ENCODE measurements at regions not wholly inside any gene's neighbourhood (a gene's known extent, or its start where the extent isn't known, plus 50 kb on each side); places are given as distances from the start of the nearest gene placed in this dataset.

GRCh38 chr13:40439928-40440327 is 226.5 kb downstream of the FOXO1 start:
- H3K4me1 ChIP-seq (ENCODE audit: insufficient read depth, low read length): peaks cover 32% of the 10 kb centered on the region
- no peaks in the 10 kb centered on the region for H3K36me3 ChIP-seq (ENCODE audit: insufficient read depth, low read length)
- Mint-ChIP-seq H3K36me3 (peaks cover 0 to 2% (median 0%) of the 10 kb centered on the region in 3 donors), H3K4me3 (no peak overlapping the region), H3K4me1 (peaks cover 21 to 32% (median 31%) of the 10 kb centered on the region in 3 donors), H3K27ac (no peak overlapping the region), H3K9me3 (no peaks in the 10 kb centered on the region), H3K27me3 (no peaks in the 10 kb centered on the region)
- CTCF ChIA-PET: interaction anchor here (1.3 kb wide), 1 partner anchor 370 kb away, joined by 4 read pairs; no protein-coding TSS in a partner anchor
- no peaks in the 10 kb centered on the region for H3K9me3 ChIP-seq (ENCODE audit: low read length)
- H3K4me3 ChIP-seq (ENCODE audit: low read length): no peak overlapping the region
- POLR2A ChIA-PET: no interaction called here
- DNase-seq: no peak
- no peak overlapping the region for H3K27ac ChIP-seq (ENCODE audit: low read depth, low read length)
- no peaks in the 10 kb centered on the region for H3K27me3 ChIP-seq (ENCODE audit: insufficient read depth, low read length, poor library complexity, severe bottlenecking)

- Histone ChIP-seq H3K4me1 (ENCODE audit: insufficient read depth, low read length) (peaks cover 25% of the 10 kb centered on the region), H3K27ac (ENCODE audit: low read depth, low read length) (no peak overlapping the region), H3K36me3 (ENCODE audit: insufficient read depth, low read length) (no peaks in the 10 kb centered on the region), H3K9me3 (ENCODE audit: low read length) (no peaks in the 10 kb centered on the region), H3K4me3 (ENCODE audit: low read length) (no peak overlapping the region), H3K27me3 (ENCODE audit: insufficient read depth, low read length, poor library complexity, severe bottlenecking) (no peaks in the 10 kb centered on the region)
- POLR2A ChIA-PET: no interaction called here
- H3K27ac Mint-ChIP-seq: peak overlapping the region in 1 of 8 donors; percentile 23
- no peak overlapping the region for H3K4me3 Mint-ChIP-seq
- H3K27me3 Mint-ChIP-seq: peaks cover 0 to 2% of the 10 kb centered on the region in 2 donors
- no peaks in the 10 kb centered on the region for H3K9me3 Mint-ChIP-seq
- CTCF ChIA-PET: no interaction called here
- no peak for DNase-seq
- H3K36me3 Mint-ChIP-seq: no peaks in the 10 kb centered on the region
- H3K4me1 Mint-ChIP-seq: peaks cover 23 to 34% (median 33%) of the 10 kb centered on the region in 3 donors
Observed at GRCh38 chr13:40440990-40441820, 225.2 kb downstream of the FOXO1 start.

DNA sequence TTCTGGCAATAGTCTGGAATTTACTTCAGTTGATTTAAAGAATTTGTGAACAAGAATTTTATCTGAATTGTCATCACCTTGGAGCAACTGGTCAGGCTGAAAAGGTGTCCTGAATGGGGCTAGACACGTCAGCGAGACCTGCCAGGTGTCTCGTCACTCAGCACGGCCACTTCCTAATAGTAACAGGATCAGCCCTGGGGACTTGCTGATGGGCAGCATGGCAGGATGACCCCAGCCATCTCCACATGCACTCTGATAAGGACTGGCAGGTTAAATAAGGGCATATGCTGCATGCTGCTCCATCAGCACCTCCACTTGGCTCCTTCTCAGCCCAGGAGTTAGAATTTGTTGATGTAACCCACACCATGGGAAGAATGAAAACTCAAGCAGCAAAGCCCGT is 224.2 kb downstream of the FOXO1 start:
- H3K27ac Mint-ChIP-seq: no peak overlapping the region
- no peaks in the 10 kb centered on the region for H3K9me3 ChIP-seq (ENCODE audit: low read length)
- no peaks in the 10 kb centered on the region for H3K36me3 ChIP-seq (ENCODE audit: insufficient read depth, low read length)
- no peak for DNase-seq
- H3K27ac ChIP-seq (ENCODE audit: low read depth, low read length): no peak overlapping the region
- H3K27me3 Mint-ChIP-seq: peaks cover 0 to 2% of the 10 kb centered on the region in 2 donors
- peaks cover 25% of the 10 kb centered on the region for H3K4me1 ChIP-seq (ENCODE audit: insufficient read depth, low read length)
- H3K9me3 Mint-ChIP-seq: no peaks in the 10 kb centered on the region
- no peak overlapping the region for H3K4me3 ChIP-seq (ENCODE audit: low read length)
- peaks cover 0 to 4% (median 0%) of the 10 kb centered on the region in 3 donors for H3K36me3 Mint-ChIP-seq
- no peaks in the 10 kb centered on the region for H3K27me3 ChIP-seq (ENCODE audit: insufficient read depth, low read length, poor library complexity, severe bottlenecking)
- no peak overlapping the region for H3K4me3 Mint-ChIP-seq
- POLR2A ChIA-PET: no interaction called here
- H3K4me1 Mint-ChIP-seq: peaks cover 23 to 34% (median 33%) of the 10 kb centered on the region in 3 donors
- CTCF ChIA-PET: no interaction called here

DNA sequence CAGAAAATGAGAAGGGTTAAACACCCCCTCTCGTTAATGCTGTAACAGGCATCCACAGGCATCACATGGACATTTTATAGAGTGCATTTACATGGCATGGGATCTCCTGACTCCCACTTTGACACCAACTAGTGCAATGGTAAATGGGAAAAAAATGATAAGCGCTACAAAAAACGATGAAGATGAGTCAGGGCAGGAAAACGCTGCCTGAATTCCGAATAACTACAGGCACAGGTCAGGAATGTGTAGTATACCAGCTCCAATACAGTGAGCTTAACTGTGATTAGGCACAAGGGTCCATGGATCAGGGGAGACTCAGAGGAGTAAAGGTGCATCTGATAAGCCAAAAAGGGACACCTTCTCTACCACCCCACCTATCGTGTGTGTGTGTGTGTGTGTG is 223.6 kb downstream of the FOXO1 start:
- CTCF ChIA-PET: no interaction called here
- H3K4me3 Mint-ChIP-seq: no peak overlapping the region
- H3K9me3 Mint-ChIP-seq: no peaks in the 10 kb centered on the region
- POLR2A ChIA-PET: no interaction called here
- H3K4me1 Mint-ChIP-seq: peaks cover 23 to 31% (median 30%) of the 10 kb centered on the region in 3 donors
- no peaks in the 10 kb centered on the region for H3K27me3 ChIP-seq (ENCODE audit: insufficient read depth, low read length, poor library complexity, severe bottlenecking)
- H3K36me3 ChIP-seq (ENCODE audit: insufficient read depth, low read length): no peaks in the 10 kb centered on the region
- no peak overlapping the region for H3K4me3 ChIP-seq (ENCODE audit: low read length)
- H3K27ac ChIP-seq (ENCODE audit: low read depth, low read length): no peak overlapping the region
- no peaks in the 10 kb centered on the region for H3K9me3 ChIP-seq (ENCODE audit: low read length)
- peaks cover 0 to 2% of the 10 kb centered on the region in 2 donors for H3K27me3 Mint-ChIP-seq
- peaks cover 0 to 4% (median 0%) of the 10 kb centered on the region in 3 donors for H3K36me3 Mint-ChIP-seq
- no peak for DNase-seq
- peak overlapping the region in 1 of 8 donors; percentile 17 for H3K27ac Mint-ChIP-seq
- peaks cover 21% of the 10 kb centered on the region for H3K4me1 ChIP-seq (ENCODE audit: insufficient read depth, low read length)

DNA sequence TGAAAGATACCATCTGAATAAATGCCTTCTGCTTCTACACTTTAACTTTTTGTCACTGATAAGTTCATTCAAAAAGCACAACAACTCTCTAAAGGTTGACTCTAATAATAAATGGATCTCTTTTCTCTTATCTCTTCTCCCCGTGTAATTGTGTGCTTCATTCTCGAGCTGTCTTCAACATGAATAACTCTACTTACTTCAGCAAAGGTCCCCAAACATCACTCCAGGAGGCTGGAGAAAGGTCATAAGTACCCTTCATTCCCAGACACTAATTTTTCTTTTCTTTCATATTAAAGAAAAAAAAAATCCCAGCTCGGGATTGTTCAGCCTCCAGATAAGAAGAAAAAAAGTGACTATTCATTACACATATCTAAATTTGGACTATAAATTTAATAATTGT is 222.2 kb downstream of the FOXO1 start:
- peaks cover 7% of the 10 kb centered on the region for H3K4me1 ChIP-seq (ENCODE audit: insufficient read depth, low read length)
- peaks cover 15 to 28% (median 16%) of the 10 kb centered on the region in 3 donors for H3K4me1 Mint-ChIP-seq
- H3K27me3 ChIP-seq (ENCODE audit: insufficient read depth, low read length, poor library complexity, severe bottlenecking): no peaks in the 10 kb centered on the region
- no peaks in the 10 kb centered on the region for H3K9me3 Mint-ChIP-seq
- ChIA-PET CTCF (no interaction called here), POLR2A (no interaction called here)
- H3K4me3 ChIP-seq (ENCODE audit: low read length): no peak overlapping the region
- no peak for DNase-seq
- H3K36me3 ChIP-seq (ENCODE audit: insufficient read depth, low read length): no peaks in the 10 kb centered on the region
- peaks cover 0 to 2% of the 10 kb centered on the region in 2 donors for H3K27me3 Mint-ChIP-seq
- no peak overlapping the region for H3K27ac Mint-ChIP-seq
- H3K27ac ChIP-seq (ENCODE audit: low read depth, low read length): no peak overlapping the region
- H3K9me3 ChIP-seq (ENCODE audit: low read length): no peaks in the 10 kb centered on the region
- peaks cover 0 to 4% (median 0%) of the 10 kb centered on the region in 3 donors for H3K36me3 Mint-ChIP-seq
- H3K4me3 Mint-ChIP-seq: no peak overlapping the region

GRCh38 chr13:40445557-40445990 is 220.9 kb downstream of the FOXO1 start:
- Mint-ChIP-seq H3K27me3 (peaks cover 0 to 2% of the 10 kb centered on the region in 2 donors), H3K4me1 (peaks cover 11 to 22% (median 16%) of the 10 kb centered on the region in 3 donors), H3K4me3 (peak overlapping the region in 3 of 7 donors; percentile 20 to 67 (median 55)), H3K27ac (peak overlapping the region in 4 of 8 donors; percentile 32 to 68 (median 54)), H3K36me3 (peaks cover 0 to 7% (median 1%) of the 10 kb centered on the region in 3 donors), H3K9me3 (no peaks in the 10 kb centered on the region)
- H3K4me3 ChIP-seq (ENCODE audit: low read length): no peak overlapping the region
- ChIA-PET POLR2A (no interaction called here), CTCF (no interaction called here)
- no peaks in the 10 kb centered on the region for H3K36me3 ChIP-seq (ENCODE audit: insufficient read depth, low read length)
- no peak overlapping the region for H3K27ac ChIP-seq (ENCODE audit: low read depth, low read length)
- H3K27me3 ChIP-seq (ENCODE audit: insufficient read depth, low read length, poor library complexity, severe bottlenecking): no peaks in the 10 kb centered on the region
- H3K9me3 ChIP-seq (ENCODE audit: low read length): no peaks in the 10 kb centered on the region
- peak in 1 of 5 donors; percentile 13 for DNase-seq
- no peaks in the 10 kb centered on the region for H3K4me1 ChIP-seq (ENCODE audit: insufficient read depth, low read length)

- H3K4me3 Mint-ChIP-seq: no peak overlapping the region
- Histone ChIP-seq H3K4me1 (ENCODE audit: insufficient read depth, low read length) (no peaks in the 10 kb centered on the region), H3K9me3 (ENCODE audit: low read length) (no peaks in the 10 kb centered on the region), H3K27ac (ENCODE audit: low read depth, low read length) (no peak overlapping the region), H3K27me3 (ENCODE audit: insufficient read depth, low read length, poor library complexity, severe bottlenecking) (no peaks in the 10 kb centered on the region), H3K36me3 (ENCODE audit: insufficient read depth, low read length) (no peaks in the 10 kb centered on the region), H3K4me3 (ENCODE audit: low read length) (no peak overlapping the region)
- no peak for DNase-seq
- peaks cover 0 to 2% of the 10 kb centered on the region in 2 donors for H3K27me3 Mint-ChIP-seq
- H3K36me3 Mint-ChIP-seq: peaks cover 0 to 7% (median 1%) of the 10 kb centered on the region in 3 donors
- H3K27ac Mint-ChIP-seq: peak overlapping the region in 1 of 8 donors; percentile 68
- POLR2A ChIA-PET: no interaction called here
- peaks cover 11 to 22% (median 16%) of the 10 kb centered on the region in 3 donors for H3K4me1 Mint-ChIP-seq
- no peaks in the 10 kb centered on the region for H3K9me3 Mint-ChIP-seq
- CTCF ChIA-PET: no interaction called here
Observed at GRCh38 chr13:40446365-40446764, 220.1 kb downstream of the FOXO1 start.

DNA sequence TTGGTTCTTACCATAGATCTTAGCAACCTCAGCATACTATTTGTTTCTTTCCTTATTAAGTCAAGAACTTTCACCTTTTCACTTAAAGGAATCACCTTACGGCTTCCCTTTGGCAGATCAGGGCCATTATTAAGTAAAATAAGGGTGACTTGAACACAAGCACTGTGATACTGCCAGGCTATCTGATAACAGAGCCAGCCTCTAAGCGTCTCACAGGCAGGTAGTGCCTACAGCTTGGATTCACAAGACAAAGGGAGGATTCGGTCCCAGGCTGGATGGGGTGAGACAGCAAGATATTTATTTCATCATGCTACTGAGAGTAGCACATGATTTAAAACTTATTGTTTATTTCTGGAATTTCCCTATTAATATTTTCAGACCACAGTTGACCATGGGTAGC is 218.6 kb downstream of the FOXO1 start:
- Histone ChIP-seq H3K27me3 (ENCODE audit: insufficient read depth, low read length, poor library complexity, severe bottlenecking) (no peaks in the 10 kb centered on the region), H3K4me1 (ENCODE audit: insufficient read depth, low read length) (no peaks in the 10 kb centered on the region)
- POLR2A ChIA-PET: no interaction called here

More for the DNA sequence above, 218.6 kb downstream of the FOXO1 start:
- Mint-ChIP-seq H3K9me3 (no peaks in the 10 kb centered on the region), H3K4me3 (no peak overlapping the region), H3K36me3 (peaks cover 0 to 7% (median 1%) of the 10 kb centered on the region in 3 donors), H3K27me3 (peaks cover 0 to 2% of the 10 kb centered on the region in 2 donors), H3K4me1 (peaks cover 11 to 22% (median 16%) of the 10 kb centered on the region in 3 donors), H3K27ac (no peak overlapping the region)
- CTCF ChIA-PET: no interaction called here
- no peaks in the 10 kb centered on the region for H3K36me3 ChIP-seq (ENCODE audit: insufficient read depth, low read length)
- no peak for DNase-seq
- no peaks in the 10 kb centered on the region for H3K9me3 ChIP-seq (ENCODE audit: low read length)
- H3K27ac ChIP-seq (ENCODE audit: low read depth, low read length): no peak overlapping the region
- no peak overlapping the region for H3K4me3 ChIP-seq (ENCODE audit: low read length)

Data from CD8-positive, alpha-beta memory T cell (primary cell).